ENCODE measurements at regions not wholly inside any gene's neighbourhood (a gene's known extent, or its start where the extent isn't known, plus 50 kb on each side); places are given as distances from the start of the nearest gene placed in this dataset.

- Histone ChIP-seq H3K27ac (ENCODE audit: low read depth in 1 of 2, low read length in 2 of 2) (no peak overlapping the region), H3K36me3 (replicated peaks in 1 of 2; ENCODE audit: control insufficient read depth in 1 of 2, insufficient read depth in 2 of 2, low read length in 2 of 2) (no peaks in the 10 kb centered on the region), H2AFZ (ENCODE audit: insufficient read depth, low read depth, low read length, poor library complexity, severe bottlenecking) (no peak overlapping the region), H3K27me3 (ENCODE audit: control insufficient read depth in 2 of 2, insufficient read depth in 2 of 2, low read length in 2 of 2) (no peaks in the 10 kb centered on the region), H3K4me3 (replicated peaks in 1 of 3; ENCODE audit: low read depth in 2 of 3, low read length in 3 of 3) (no peak overlapping the region), H3K4me1 (ENCODE audit: control insufficient read depth in 1 of 2, insufficient read depth in 2 of 2, low read length in 2 of 2) (no peaks in the 10 kb centered on the region), H3K9me3 (replicated peaks in 1 of 2; ENCODE audit: control insufficient read depth in 1 of 2, insufficient read depth in 1 of 2, low read length in 2 of 2) (peaks cover 6 to 10% of the 10 kb centered on the region in 2 donors), H3K9ac (ENCODE audit: insufficient read depth, low read length, poor library complexity, severe bottlenecking) (no peak overlapping the region), H4K20me1 (ENCODE audit: insufficient read depth, low read length) (no peaks in the 10 kb centered on the region), H3K4me2 (replicated peaks; ENCODE audit: extremely low read depth, low read length, poor library complexity, severe bottlenecking) (no peak overlapping the region), H3K79me2 (ENCODE audit: insufficient read depth, low read length) (no peaks in the 10 kb centered on the region)
- peak in 1 of 3 donors; percentile 15 for DNase-seq
- intact Hi-C loops (cut with micrococcal nuclease), result no loop called here
- peaks cover 9% of the 10 kb centered on the region for H3K4me1 Mint-ChIP-seq
- H3K36me3 Mint-ChIP-seq, result peaks cover 1 to 2% of the 10 kb centered on the region in 2 donors
- no CpG with 5 or more reads among the region's 4 CpGs for WGBS (ENCODE audit: insufficient coverage)
- H3K27ac Mint-ChIP-seq, result no peak overlapping the region
- H3K9me3 Mint-ChIP-seq, result peaks cover 5 to 23% (median 14%) of the 10 kb centered on the region in 7 donors
- H3K4me3 Mint-ChIP-seq, result no peak overlapping the region
- no peak for TF ChIP-seq CTCF (IDR thresholded peaks at IDR 0.05)
- peaks cover 0 to 2% (median 0%) of the 10 kb centered on the region in 3 donors for H3K27me3 Mint-ChIP-seq (ENCODE audit: low read depth in 3 of 3)
These were observed 83.2 kb upstream of the SMIM15 start for GRCh38 chr5:61245486-61245885.

GRCh38 chr5:61245936-61246335, 83.7 kb upstream of the SMIM15 start:
- Histone ChIP-seq H3K4me2 (replicated peaks; ENCODE audit: extremely low read depth, low read length, poor library complexity, severe bottlenecking) (no peak overlapping the region), H3K79me2 (ENCODE audit: insufficient read depth, low read length) (no peaks in the 10 kb centered on the region), H2AFZ (ENCODE audit: insufficient read depth, low read depth, low read length, poor library complexity, severe bottlenecking) (no peak overlapping the region), H3K27ac (ENCODE audit: low read depth in 1 of 2, low read length in 2 of 2) (no peak overlapping the region), H3K9me3 (replicated peaks in 1 of 2; ENCODE audit: control insufficient read depth in 1 of 2, insufficient read depth in 1 of 2, low read length in 2 of 2) (peaks cover 6 to 10% of the 10 kb centered on the region in 2 donors), H3K27me3 (ENCODE audit: control insufficient read depth in 2 of 2, insufficient read depth in 2 of 2, low read length in 2 of 2) (no peaks in the 10 kb centered on the region), H3K4me3 (replicated peaks in 1 of 3; ENCODE audit: low read depth in 2 of 3, low read length in 3 of 3) (no peak overlapping the region), H3K36me3 (replicated peaks in 1 of 2; ENCODE audit: control insufficient read depth in 1 of 2, insufficient read depth in 2 of 2, low read length in 2 of 2) (no peaks in the 10 kb centered on the region), H3K4me1 (ENCODE audit: control insufficient read depth in 1 of 2, insufficient read depth in 2 of 2, low read length in 2 of 2) (peaks cover 0 to 2% of the 10 kb centered on the region in 2 donors), H4K20me1 (ENCODE audit: insufficient read depth, low read length) (no peaks in the 10 kb centered on the region), H3K9ac (ENCODE audit: insufficient read depth, low read length, poor library complexity, severe bottlenecking) (no peak overlapping the region)
- H3K27ac Mint-ChIP-seq, result no peak overlapping the region
- peaks cover 1 to 2% of the 10 kb centered on the region in 2 donors for H3K36me3 Mint-ChIP-seq
- peaks cover 14% of the 10 kb centered on the region for H3K4me1 Mint-ChIP-seq
- H3K9me3 Mint-ChIP-seq, result peaks cover 5 to 23% (median 16%) of the 10 kb centered on the region in 7 donors
- DNase-seq, result no peak
- intact Hi-C loops (cut with micrococcal nuclease), result no loop called here
- no peak for TF ChIP-seq CTCF (IDR thresholded peaks at IDR 0.05)
- no peak overlapping the region for H3K4me3 Mint-ChIP-seq
- 84% methylated on average over 4 of the region's 9 CpGs for WGBS (ENCODE audit: insufficient coverage)
- peaks cover 0 to 2% (median 0%) of the 10 kb centered on the region in 3 donors for H3K27me3 Mint-ChIP-seq (ENCODE audit: low read depth in 3 of 3)

All from CD14-positive monocyte (primary cell).